MM.1S (cell line): ENCODE measurements at regions not wholly inside any gene's neighbourhood (a gene's known extent, or its start where the extent isn't known, plus 50 kb on each side); places are given as distances from the start of the nearest gene placed in this dataset.

Experiments used
- DNase-seq: peaks from one replicate; pipeline ENCODE4 v3.0.0-alpha.2; 2015
- H2AFZ ChIP-seq: fragments of 300-600 bp; sonication (generic); 2 replicates; pipeline ENCODE4 v1.6.0; 2016; ENCODE audit warnings: antibody characterized with exemption, low read length
- H3F3A ChIP-seq: fragments of 300-600 bp; sonication (generic); 2 replicates; pipeline ENCODE4 v1.6.1; 2016; ENCODE audit warnings: mild to moderate bottlenecking, antibody characterized with exemption, low read length, moderate library complexity, mixed read lengths; ENCODE audit not compliant: insufficient read depth
- H3K27ac ChIP-seq: fragments of 300-600 bp; sonication (generic); 2 replicates; pipeline ENCODE4 v1.5.1; 2016; ENCODE audit warnings: mild to moderate bottlenecking, low read length
- H3K27me3 ChIP-seq: fragments of 300-600 bp; sonication (generic); replicated peaks from 2 replicates; pipeline ENCODE4 v1.6.0; 2016; ENCODE audit warnings: low read length; ENCODE audit not compliant: insufficient read depth
- H3K36me3 ChIP-seq: fragments of 300-600 bp; sonication (generic); replicated peaks from 2 replicates; pipeline ENCODE4 v1.6.1; 2016; ENCODE audit warnings: mild to moderate bottlenecking, low read length, mixed read lengths; ENCODE audit not compliant: insufficient read depth
- H3K4me1 ChIP-seq: fragments of 300-600 bp; sonication (generic); 2 replicates; pipeline ENCODE4 v1.6.1; 2016; ENCODE audit warnings: low read length, mixed read lengths
- H3K4me2 ChIP-seq: fragments of 300-600 bp; sonication (generic); 2 replicates; pipeline ENCODE4 v1.6.0; 2016; ENCODE audit warnings: low read depth, low read length
- H3K4me3 ChIP-seq: fragments of 300-600 bp; sonication (generic); 2 replicates; pipeline ENCODE4 v1.5.1; 2016; ENCODE audit warnings: low read length, mixed read lengths
- H3K79me2 ChIP-seq: fragments of 300-600 bp; sonication (generic); 2 replicates; pipeline ENCODE4 v1.6.1; 2016; ENCODE audit warnings: mixed run types, low read length, mixed read lengths
- H3K9ac ChIP-seq: fragments of 300-600 bp; sonication (generic); 2 replicates; pipeline ENCODE4 v1.6.1; 2016; ENCODE audit warnings: low read length, mixed read lengths
- H3K9me2 ChIP-seq: fragments of 300-600 bp; sonication (generic); replicated peaks from 2 replicates; pipeline ENCODE4 v1.6.1; 2016; ENCODE audit warnings: mild to moderate bottlenecking, low read length, mixed read lengths; ENCODE audit not compliant: insufficient read depth
- H3K9me3 ChIP-seq: fragments of 300-600 bp; sonication (generic); replicated peaks from 2 replicates; pipeline ENCODE4 v1.6.1; 2016; ENCODE audit warnings: mild to moderate bottlenecking, low read length, mixed read lengths; ENCODE audit not compliant: insufficient read depth
- H4K20me1 ChIP-seq: fragments of 300-600 bp; sonication (generic); 2 replicates; pipeline ENCODE4 v1.6.1; 2016; ENCODE audit warnings: mild to moderate bottlenecking, low read length, moderate library complexity, mixed read lengths; ENCODE audit not compliant: insufficient read depth
- EZH2 ChIP-seq: fragments of 300-600 bp; sonication (generic); optimal IDR thresholded peaks from 2 replicates; pipeline ENCODE3; 2017; ENCODE audit warnings: low read depth, mild to moderate bottlenecking, antibody characterized with exemption, low read length, mixed read lengths
- EZH2phosphoT487 ChIP-seq: fragments of 300-600 bp; sonication (generic); IDR thresholded peaks from 2 replicates; pipeline ENCODE4 v1.6.1; 2018; ENCODE audit warnings: antibody characterized with exemption, low read length
- TF ChIP-seq, protein P1 (sequence below): fragments of 300-600 bp; sonication (generic); IDR thresholded peaks from 2 replicates; pipeline ENCODE4 v1.5.1; 2016; ENCODE audit warnings: antibody characterized with exemption, low read length, mixed read lengths

DNA sequence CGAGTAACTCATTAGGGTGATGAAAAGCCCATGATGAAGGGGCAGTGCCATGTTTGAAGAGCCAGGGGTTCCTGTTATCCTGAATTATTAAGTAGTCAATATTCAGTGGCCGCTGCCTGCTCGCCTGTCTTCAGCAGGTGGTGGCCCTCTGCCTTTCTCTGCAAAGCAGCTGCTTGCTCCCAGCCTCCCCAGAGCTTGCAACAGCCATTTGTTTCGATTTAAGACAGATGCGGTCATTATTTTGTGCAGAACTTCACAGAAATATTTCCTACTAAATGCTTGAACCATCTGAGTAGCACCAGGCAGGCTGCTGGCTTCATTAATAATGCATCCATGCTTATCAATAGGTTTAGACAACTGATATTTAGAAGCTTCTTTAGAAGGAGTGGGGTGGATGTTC lies 104.3 kb upstream of the TTC29 start:
- H3K4me1 ChIP-seq: no peaks in the 10 kb centered on the region

DNA sequence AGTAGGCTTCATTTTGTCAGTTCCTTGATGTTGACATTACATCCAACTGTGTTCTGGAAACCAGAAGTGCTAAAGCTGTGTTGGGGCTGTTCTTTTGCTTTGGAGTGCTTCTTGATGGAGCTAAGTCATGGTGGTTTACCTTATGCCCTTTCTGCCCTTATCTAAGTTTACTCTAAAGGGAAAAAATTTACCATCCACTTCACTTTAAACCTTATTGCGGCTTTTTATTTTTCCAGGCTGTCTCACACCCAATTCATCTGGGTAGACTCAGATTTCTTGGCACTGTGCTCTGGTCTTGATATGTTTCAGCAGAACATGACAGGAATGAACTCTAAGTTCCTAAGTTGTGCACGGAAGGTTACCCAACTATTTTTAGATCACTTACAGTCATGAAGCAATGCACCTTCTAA lies 104.7 kb upstream of the TTC29 start:
- no peak overlapping the region for H2AFZ ChIP-seq
- H3K9ac ChIP-seq: no peak overlapping the region
- no peak overlapping the region for H3K4me3 ChIP-seq
- no peak overlapping the region for H3K27ac ChIP-seq
- no peaks in the 10 kb centered on the region for H3K79me2 ChIP-seq
- H3K4me1 ChIP-seq: no peaks in the 10 kb centered on the region
- H3K9me3 ChIP-seq: no peaks in the 10 kb centered on the region
- H3K4me2 ChIP-seq: no peak overlapping the region
- DNase-seq: no peak
- H3K36me3 ChIP-seq: no peaks in the 10 kb centered on the region
- H3F3A ChIP-seq: no peaks in the 10 kb centered on the region
- TF ChIP-seq EZH2 (no peak), EZH2phosphoT487 (no peak)
- TF ChIP-seq, protein P1, sequence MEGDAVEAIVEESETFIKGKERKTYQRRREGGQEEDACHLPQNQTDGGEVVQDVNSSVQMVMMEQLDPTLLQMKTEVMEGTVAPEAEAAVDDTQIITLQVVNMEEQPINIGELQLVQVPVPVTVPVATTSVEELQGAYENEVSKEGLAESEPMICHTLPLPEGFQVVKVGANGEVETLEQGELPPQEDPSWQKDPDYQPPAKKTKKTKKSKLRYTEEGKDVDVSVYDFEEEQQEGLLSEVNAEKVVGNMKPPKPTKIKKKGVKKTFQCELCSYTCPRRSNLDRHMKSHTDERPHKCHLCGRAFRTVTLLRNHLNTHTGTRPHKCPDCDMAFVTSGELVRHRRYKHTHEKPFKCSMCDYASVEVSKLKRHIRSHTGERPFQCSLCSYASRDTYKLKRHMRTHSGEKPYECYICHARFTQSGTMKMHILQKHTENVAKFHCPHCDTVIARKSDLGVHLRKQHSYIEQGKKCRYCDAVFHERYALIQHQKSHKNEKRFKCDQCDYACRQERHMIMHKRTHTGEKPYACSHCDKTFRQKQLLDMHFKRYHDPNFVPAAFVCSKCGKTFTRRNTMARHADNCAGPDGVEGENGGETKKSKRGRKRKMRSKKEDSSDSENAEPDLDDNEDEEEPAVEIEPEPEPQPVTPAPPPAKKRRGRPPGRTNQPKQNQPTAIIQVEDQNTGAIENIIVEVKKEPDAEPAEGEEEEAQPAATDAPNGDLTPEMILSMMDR: no peak
- H3K9me2 ChIP-seq: no peaks in the 10 kb centered on the region
- H4K20me1 ChIP-seq: no peaks in the 10 kb centered on the region
- H3K27me3 ChIP-seq: no peaks in the 10 kb centered on the region

More for the DNA sequence above, 104.3 kb upstream of the TTC29 start:
- no peaks in the 10 kb centered on the region for H3F3A ChIP-seq
- H3K27ac ChIP-seq: no peak overlapping the region
- no peaks in the 10 kb centered on the region for H3K27me3 ChIP-seq
- H3K9me3 ChIP-seq: no peaks in the 10 kb centered on the region
- H2AFZ ChIP-seq: no peak overlapping the region
- no peaks in the 10 kb centered on the region for H4K20me1 ChIP-seq
- no peak overlapping the region for H3K4me2 ChIP-seq
- no peak for TF ChIP-seq EZH2
- no peak for TF ChIP-seq EZH2phosphoT487
- TF ChIP-seq, protein P1: no peak
- no peaks in the 10 kb centered on the region for H3K79me2 ChIP-seq
- no peaks in the 10 kb centered on the region for H3K9me2 ChIP-seq
- H3K9ac ChIP-seq: no peak overlapping the region
- H3K4me3 ChIP-seq: no peak overlapping the region
- no peaks in the 10 kb centered on the region for H3K36me3 ChIP-seq
- DNase-seq: no peak

DNA sequence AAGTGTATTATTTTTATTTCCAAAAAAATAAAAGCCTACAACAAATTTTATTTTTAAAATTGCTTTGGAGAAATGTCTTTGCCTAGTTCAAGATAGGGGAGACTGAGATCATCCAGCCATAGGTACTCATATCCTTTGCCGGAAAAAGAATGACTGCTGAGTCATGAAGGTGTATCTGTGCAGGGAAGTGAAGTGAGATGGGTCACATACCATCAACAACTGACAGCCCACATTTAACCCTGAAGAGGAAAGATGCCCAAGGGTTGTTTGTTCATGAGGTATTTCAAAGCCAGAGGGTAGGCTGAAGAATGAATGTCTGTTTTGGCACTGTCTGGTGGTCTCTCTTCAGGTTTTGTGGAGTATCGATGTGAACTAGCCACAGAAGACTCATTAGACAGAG lies 106.7 kb upstream of the TTC29 start:
- no peak overlapping the region for H3K4me3 ChIP-seq
- no peak overlapping the region for H3K4me2 ChIP-seq
- H3K9me3 ChIP-seq: no peaks in the 10 kb centered on the region
- no peaks in the 10 kb centered on the region for H3F3A ChIP-seq
- H3K9ac ChIP-seq: no peak overlapping the region
- no peaks in the 10 kb centered on the region for H3K36me3 ChIP-seq
- no peaks in the 10 kb centered on the region for H3K4me1 ChIP-seq
- no peaks in the 10 kb centered on the region for H4K20me1 ChIP-seq
- no peaks in the 10 kb centered on the region for H3K79me2 ChIP-seq
- TF ChIP-seq EZH2 (no peak), EZH2phosphoT487 (no peak)
- TF ChIP-seq, protein P1: no peak
- no peak for DNase-seq
- no peaks in the 10 kb centered on the region for H3K27me3 ChIP-seq
- no peaks in the 10 kb centered on the region for H3K9me2 ChIP-seq
- no peak overlapping the region for H2AFZ ChIP-seq
- no peak overlapping the region for H3K27ac ChIP-seq
